ENCODE measurements at regions not wholly inside any gene's neighbourhood (a gene's known extent, or its start where the extent isn't known, plus 50 kb on each side); places are given as distances from the start of the nearest gene placed in this dataset.

DNA sequence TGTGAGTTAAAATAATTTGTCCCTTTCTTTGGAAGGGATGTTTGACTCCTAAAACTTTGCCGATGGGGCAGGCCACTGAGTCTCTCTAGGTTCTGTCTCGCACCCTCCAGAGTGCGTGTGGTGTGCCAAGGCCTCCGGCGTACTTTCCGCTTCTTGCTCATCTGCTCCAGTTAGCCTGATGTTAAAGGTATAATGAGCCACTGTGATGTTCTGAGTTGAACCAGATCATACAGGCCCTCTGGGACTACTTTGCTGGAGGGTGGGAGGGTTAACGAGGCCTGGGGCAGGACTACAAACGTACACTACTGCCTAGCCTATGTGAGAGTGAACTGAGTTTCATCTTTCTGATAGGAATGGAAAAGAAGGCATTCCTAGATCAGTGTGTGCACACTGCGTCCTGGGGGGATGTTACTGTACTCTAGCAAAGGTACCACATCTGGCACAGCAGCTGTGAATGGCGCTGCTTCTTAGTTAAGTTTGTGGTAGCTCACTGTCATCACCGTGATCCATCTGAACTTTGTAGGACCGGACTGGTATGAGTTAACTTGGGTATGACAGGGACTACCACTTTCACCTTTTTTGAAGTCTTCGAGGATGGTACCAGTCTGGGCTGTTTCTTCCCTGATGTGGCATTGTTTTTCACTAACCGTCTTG is 60.2 kb downstream of the RGS12 start:
- H3K4me1 Mint-ChIP-seq (ENCODE audit: low read depth): peaks cover 6% of the 10 kb centered on the region
- no peak overlapping the region for H3K27ac Mint-ChIP-seq
- TF ChIP-seq, protein P1, sequence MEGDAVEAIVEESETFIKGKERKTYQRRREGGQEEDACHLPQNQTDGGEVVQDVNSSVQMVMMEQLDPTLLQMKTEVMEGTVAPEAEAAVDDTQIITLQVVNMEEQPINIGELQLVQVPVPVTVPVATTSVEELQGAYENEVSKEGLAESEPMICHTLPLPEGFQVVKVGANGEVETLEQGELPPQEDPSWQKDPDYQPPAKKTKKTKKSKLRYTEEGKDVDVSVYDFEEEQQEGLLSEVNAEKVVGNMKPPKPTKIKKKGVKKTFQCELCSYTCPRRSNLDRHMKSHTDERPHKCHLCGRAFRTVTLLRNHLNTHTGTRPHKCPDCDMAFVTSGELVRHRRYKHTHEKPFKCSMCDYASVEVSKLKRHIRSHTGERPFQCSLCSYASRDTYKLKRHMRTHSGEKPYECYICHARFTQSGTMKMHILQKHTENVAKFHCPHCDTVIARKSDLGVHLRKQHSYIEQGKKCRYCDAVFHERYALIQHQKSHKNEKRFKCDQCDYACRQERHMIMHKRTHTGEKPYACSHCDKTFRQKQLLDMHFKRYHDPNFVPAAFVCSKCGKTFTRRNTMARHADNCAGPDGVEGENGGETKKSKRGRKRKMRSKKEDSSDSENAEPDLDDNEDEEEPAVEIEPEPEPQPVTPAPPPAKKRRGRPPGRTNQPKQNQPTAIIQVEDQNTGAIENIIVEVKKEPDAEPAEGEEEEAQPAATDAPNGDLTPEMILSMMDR (IDR thresholded peaks at IDR 0.05; ENCODE audit: unreplicated experiment): no peak
- H3K9me3 Mint-ChIP-seq (ENCODE audit: low read depth): peaks cover 9% of the 10 kb centered on the region
- H3K27me3 Mint-ChIP-seq: no peaks in the 10 kb centered on the region
- DNase-seq (ENCODE audit: low spot score, unreplicated experiment): no peak
- H3K36me3 Mint-ChIP-seq (ENCODE audit: insufficient read depth): peaks cover 28% of the 10 kb centered on the region
- H3K4me3 Mint-ChIP-seq (ENCODE audit: low read depth): no peak overlapping the region

DNA sequence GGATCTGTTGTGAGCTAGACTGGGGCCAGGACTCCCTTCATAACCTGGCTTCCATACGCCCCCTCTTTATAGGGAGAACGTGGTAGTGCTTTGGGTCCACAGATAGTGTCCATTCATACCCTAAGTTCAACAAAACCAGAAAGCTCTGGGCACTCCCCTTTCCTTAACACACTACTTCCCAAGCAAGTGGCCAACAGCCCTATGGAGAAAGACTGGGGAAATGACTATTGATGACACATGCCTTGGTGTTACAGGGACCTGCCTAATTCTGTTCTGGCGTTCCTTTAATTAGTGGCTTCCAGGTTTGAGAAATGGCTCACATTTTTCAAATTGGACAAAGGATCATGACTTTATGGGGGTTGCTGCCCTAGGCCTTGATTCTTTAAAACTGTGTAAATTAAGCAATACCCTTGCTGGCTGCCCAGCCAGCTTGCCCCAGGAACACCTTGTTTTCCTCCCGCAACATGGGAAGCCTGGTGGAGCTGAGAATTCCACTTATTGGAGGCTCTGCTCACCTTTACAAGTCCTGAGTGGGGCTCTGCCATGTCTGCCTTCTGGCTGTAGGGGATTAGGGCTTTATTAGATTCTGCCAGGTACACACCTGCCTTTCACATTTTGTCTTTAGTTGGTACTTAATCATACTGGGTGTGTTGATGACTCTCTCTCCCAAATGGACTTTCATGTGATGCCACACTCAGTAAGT is 61.1 kb downstream of the RGS12 start:
- Mint-ChIP-seq H3K9me3 (ENCODE audit: low read depth) (peaks cover 12% of the 10 kb centered on the region), H3K4me3 (ENCODE audit: low read depth) (no peak overlapping the region), H3K36me3 (ENCODE audit: insufficient read depth) (peaks cover 29% of the 10 kb centered on the region), H3K4me1 (ENCODE audit: low read depth) (peaks cover 6% of the 10 kb centered on the region), H3K27ac (peak overlapping the region; percentile 8), H3K27me3 (no peaks in the 10 kb centered on the region)
- TF ChIP-seq, protein P1 (IDR thresholded peaks at IDR 0.05; ENCODE audit: unreplicated experiment): no peak
- DNase-seq (ENCODE audit: low spot score, unreplicated experiment): no peak

- peaks cover 6% of the 10 kb centered on the region for H3K4me1 Mint-ChIP-seq (ENCODE audit: low read depth)
- no peak for DNase-seq (ENCODE audit: low spot score, unreplicated experiment)
- H3K9me3 Mint-ChIP-seq (ENCODE audit: low read depth): peaks cover 12% of the 10 kb centered on the region
- no peaks in the 10 kb centered on the region for H3K27me3 Mint-ChIP-seq
- TF ChIP-seq, protein P1 (IDR thresholded peaks at IDR 0.05; ENCODE audit: unreplicated experiment): no peak
- H3K36me3 Mint-ChIP-seq (ENCODE audit: insufficient read depth): peaks cover 29% of the 10 kb centered on the region
- H3K4me3 Mint-ChIP-seq (ENCODE audit: low read depth): no peak overlapping the region
- peak overlapping the region; percentile 8 for H3K27ac Mint-ChIP-seq
Observed at GRCh38 chr4:3354455-3354811, 61.6 kb downstream of the RGS12 start.

DNA sequence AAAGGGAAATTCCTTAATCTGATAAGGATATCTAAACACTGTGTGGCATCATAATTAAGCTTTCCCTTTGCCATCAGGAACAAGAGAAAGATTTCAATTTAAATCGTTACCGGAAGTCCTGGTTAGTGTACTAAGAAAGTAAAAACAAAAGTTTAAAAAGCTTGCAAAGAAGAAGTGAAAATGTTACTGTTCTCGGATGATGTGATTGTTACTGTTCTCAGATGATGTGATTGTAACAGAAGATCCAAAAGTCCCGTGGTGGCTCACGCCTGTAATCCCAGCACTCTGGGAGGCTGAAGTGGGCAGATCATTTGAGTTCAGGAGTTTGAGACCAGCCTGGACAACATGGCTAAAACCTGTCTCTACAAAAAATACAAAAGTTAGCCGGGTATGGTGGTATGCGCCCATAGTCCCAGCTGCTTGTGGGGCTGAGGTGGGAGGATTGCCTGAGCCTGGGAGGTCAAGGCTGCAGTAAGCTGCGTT is 62.5 kb downstream of the RGS12 start:
- no peak for DNase-seq (ENCODE audit: low spot score, unreplicated experiment)
- peaks cover 12% of the 10 kb centered on the region for H3K9me3 Mint-ChIP-seq (ENCODE audit: low read depth)
- no peak overlapping the region for H3K4me3 Mint-ChIP-seq (ENCODE audit: low read depth)
- H3K27me3 Mint-ChIP-seq: no peaks in the 10 kb centered on the region
- H3K4me1 Mint-ChIP-seq (ENCODE audit: low read depth): peaks cover 6% of the 10 kb centered on the region
- H3K27ac Mint-ChIP-seq: peak overlapping the region; percentile 56
- TF ChIP-seq, protein P1 (IDR thresholded peaks at IDR 0.05; ENCODE audit: unreplicated experiment): no peak
- peaks cover 29% of the 10 kb centered on the region for H3K36me3 Mint-ChIP-seq (ENCODE audit: insufficient read depth)

- no peaks in the 10 kb centered on the region for H3K27me3 Mint-ChIP-seq
Observed at GRCh38 chr4:3358656-3359055, 65.8 kb downstream of the RGS12 start.

More at GRCh38 chr4:3358656-3359055, 65.8 kb downstream of the RGS12 start:
- TF ChIP-seq, protein P1 (IDR thresholded peaks at IDR 0.05; ENCODE audit: unreplicated experiment): no peak
- no peak for DNase-seq (ENCODE audit: low spot score, unreplicated experiment)
- peaks cover 12% of the 10 kb centered on the region for H3K9me3 Mint-ChIP-seq (ENCODE audit: low read depth)
- H3K36me3 Mint-ChIP-seq (ENCODE audit: insufficient read depth): peaks cover 18% of the 10 kb centered on the region
- H3K4me3 Mint-ChIP-seq (ENCODE audit: low read depth): no peak overlapping the region
- peaks cover 6% of the 10 kb centered on the region for H3K4me1 Mint-ChIP-seq (ENCODE audit: low read depth)
- no peak overlapping the region for H3K27ac Mint-ChIP-seq
